M059J (cell line): ENCODE measurements at regions not wholly inside any gene's neighbourhood (a gene's known extent, or its start where the extent isn't known, plus 50 kb on each side); places are given as distances from the start of the nearest gene placed in this dataset.
"Not testable (repeated sequence)": the region's sequence is repeated elsewhere in the genome, so short reads cannot be mapped to it uniquely, and the experiment has no call there.

Experiments
- DNase-seq: peaks from one replicate; pipeline ENCODE4 v3.0.0-alpha.2; 2012; ENCODE audit warnings: low read depth

- no peak for DNase-seq
Observed at GRCh38 chr1:66460776-66461175, 73.2 kb upstream of the SGIP1 start.

GRCh38 chr1:66462313-66462712, 71.6 kb upstream of the SGIP1 start:
- DNase-seq, result no peak

- DNase-seq, result peak; percentile 74
Observed at GRCh38 chr1:66464351-66464750, 69.6 kb upstream of the SGIP1 start.

DNA sequence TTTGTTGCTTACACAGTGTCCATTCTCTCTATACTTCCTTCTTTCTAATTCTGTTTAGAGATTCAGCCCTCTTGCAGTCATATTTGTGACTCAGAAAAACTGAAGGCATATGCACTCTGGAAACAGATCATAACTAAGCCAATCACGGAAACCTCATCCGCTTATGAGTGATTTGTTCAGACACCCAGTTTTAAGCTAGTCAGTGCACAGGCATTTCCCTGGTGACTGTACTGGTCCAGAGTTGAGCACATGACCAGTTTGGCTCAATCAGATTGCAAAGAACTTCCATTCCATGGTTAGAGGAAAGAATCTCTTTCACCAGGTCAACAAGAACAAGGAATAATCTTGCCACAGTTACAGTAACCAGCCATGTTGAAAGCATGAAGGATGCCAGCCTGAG, 69.2 kb upstream of the SGIP1 start:
- peak; percentile 98 for DNase-seq

DNA sequence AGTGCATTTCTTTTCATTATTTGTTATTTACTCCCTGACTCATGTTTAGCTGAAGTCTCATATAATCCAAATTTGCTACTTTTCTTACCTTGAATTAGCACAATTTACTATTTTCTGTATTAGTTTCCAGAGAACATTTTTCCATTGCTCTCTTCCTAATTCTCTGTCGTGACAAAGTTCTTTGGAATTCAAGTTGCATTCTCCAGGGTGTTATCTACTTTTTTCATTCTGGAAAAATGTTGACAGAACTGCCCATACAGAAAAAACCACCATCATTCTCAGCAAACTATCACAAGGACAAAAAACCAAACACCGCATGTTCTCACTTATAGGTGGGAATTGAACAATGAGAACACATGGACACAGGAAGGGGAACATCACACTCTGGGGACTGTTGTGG, 67.3 kb upstream of the SGIP1 start:
- DNase-seq, result peak; percentile 77

GRCh38 chr1:66468722-66469121, 65.2 kb upstream of the SGIP1 start:
- DNase-seq, result no peak

GRCh38 chr1:66475940-66476339, 58.0 kb upstream of the SGIP1 start:
- no peak for DNase-seq

- DNase-seq, result peak; percentile 77
Observed at GRCh38 chr1:66476774-66477173, 57.2 kb upstream of the SGIP1 start.

- DNase-seq, result peak; percentile 95
Observed at GRCh38 chr1:66478116-66478515, 55.8 kb upstream of the SGIP1 start.

DNA sequence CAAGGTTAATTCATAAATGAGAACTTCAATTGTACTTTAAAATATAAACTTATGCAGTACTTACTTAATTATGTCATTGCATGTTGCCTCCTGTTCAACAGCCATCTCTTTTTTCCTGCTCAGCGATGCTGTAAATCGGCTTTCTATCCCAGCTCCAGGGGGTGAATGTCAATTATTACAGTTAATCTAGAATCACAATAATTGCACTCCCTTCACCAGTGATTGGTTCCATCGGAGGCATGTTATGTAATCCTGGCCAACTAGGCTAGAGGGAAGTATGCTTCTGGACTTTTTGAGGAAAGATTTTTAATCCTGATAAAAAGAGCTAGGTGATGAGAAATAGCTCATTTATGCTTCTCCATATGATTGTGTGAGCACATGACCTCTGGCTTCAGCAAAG, 53.8 kb upstream of the SGIP1 start:
- DNase-seq, result no peak

- DNase-seq, result not testable (repeated sequence)
Observed at GRCh38 chr1:66481215-66481614, 52.7 kb upstream of the SGIP1 start.
